BJ (cell line): ENCODE measurements at regions not wholly inside any gene's neighbourhood (a gene's known extent, or its start where the extent isn't known, plus 50 kb on each side); places are given as distances from the start of the nearest gene placed in this dataset.

ENCODE experiments used
- CTCF ChIA-PET: fragments of 350-600 bp; formaldehyde crosslinking; extraction: SDS; loops from one replicate; lab custom pipeline; 2021; ENCODE audit warnings: antibody characterized with exemption, inconsistent platforms; lab: Yijun Ruan, JAX
- POLR2A ChIA-PET: fragments of 300-600 bp; sonication (Branson Sonifier 250); formaldehyde crosslinking; extraction: SDS; loops from one replicate; lab custom pipeline; 2021; ENCODE audit warnings: antibody characterized with exemption; lab: Charles Lee
- DNase-seq: peaks from one replicate; pipeline ENCODE4 v3.0.0-alpha.2; 2011; ENCODE audit warnings: low read depth
- H3K27me3 ChIP-seq: 2 replicates; pipeline ENCODE4 v1.6.0; 2011; ENCODE audit warnings: low read length; ENCODE audit not compliant: control insufficient read depth, insufficient read depth
- H3K36me3 ChIP-seq: 2 replicates; pipeline ENCODE4 v1.5.1; 2011; ENCODE audit warnings: low read length; ENCODE audit not compliant: control insufficient read depth, insufficient read depth
- H3K4me3 ChIP-seq: 2 replicates; pipeline ENCODE4 v1.5.1; 2011; ENCODE audit warnings: low read depth, mild to moderate bottlenecking, control low read depth, low read length
- TF ChIP-seq, protein P1 (sequence below): IDR thresholded peaks from 2 replicates; pipeline ENCODE4 v1.5.1; 2011; ENCODE audit warnings: low read depth, mild to moderate bottlenecking, control low read depth, inconsistent platforms, low read length, moderate library complexity; ENCODE audit not compliant: insufficient read depth

DNA sequence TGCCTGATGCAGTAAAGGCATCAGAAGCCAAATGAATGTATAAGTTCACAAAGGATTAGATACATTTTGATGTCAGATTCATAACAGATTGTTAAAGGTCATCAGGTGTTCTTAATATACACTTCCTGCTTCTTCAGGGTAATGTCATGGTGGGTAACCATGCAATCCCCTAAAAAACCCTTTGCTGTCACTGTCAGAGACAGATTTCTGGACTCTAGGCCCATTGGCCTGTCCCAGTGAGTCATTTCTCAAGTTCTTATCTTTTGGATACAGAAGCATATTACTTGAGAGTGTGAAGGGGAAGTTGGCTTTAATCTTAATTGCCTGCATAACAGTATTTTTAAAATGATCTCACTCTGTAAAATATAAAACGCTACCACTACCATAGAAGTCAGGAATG is 895.6 kb upstream of the MAP3K7 start:
- Histone ChIP-seq H3K36me3 (no peaks in the 10 kb centered on the region), H3K4me3 (no peak overlapping the region), H3K27me3 (no peaks in the 10 kb centered on the region)
- ChIA-PET CTCF (no interaction called here), POLR2A (no interaction called here)
- TF ChIP-seq, protein P1, sequence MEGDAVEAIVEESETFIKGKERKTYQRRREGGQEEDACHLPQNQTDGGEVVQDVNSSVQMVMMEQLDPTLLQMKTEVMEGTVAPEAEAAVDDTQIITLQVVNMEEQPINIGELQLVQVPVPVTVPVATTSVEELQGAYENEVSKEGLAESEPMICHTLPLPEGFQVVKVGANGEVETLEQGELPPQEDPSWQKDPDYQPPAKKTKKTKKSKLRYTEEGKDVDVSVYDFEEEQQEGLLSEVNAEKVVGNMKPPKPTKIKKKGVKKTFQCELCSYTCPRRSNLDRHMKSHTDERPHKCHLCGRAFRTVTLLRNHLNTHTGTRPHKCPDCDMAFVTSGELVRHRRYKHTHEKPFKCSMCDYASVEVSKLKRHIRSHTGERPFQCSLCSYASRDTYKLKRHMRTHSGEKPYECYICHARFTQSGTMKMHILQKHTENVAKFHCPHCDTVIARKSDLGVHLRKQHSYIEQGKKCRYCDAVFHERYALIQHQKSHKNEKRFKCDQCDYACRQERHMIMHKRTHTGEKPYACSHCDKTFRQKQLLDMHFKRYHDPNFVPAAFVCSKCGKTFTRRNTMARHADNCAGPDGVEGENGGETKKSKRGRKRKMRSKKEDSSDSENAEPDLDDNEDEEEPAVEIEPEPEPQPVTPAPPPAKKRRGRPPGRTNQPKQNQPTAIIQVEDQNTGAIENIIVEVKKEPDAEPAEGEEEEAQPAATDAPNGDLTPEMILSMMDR, result no peak
- no peak for DNase-seq

DNA sequence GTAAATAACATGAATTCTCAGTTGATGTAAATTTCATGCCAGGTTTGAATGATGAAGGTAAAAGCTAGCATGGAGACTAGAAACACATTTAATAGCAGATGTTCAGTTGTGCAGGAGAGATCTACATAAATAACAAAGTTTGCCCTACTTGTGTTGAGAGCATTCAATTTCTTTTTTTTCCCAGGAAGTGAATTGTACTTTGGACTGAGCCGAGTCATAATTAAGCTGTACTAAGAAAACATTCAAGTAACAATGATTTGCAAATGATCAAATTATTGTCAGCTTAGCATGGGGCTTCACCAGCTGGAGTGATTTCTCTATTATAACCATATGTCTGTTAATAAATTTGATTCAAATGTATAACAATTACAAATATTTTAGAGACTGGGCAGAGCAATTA is 893.5 kb upstream of the MAP3K7 start:
- Histone ChIP-seq H3K4me3 (no peak overlapping the region), H3K36me3 (no peaks in the 10 kb centered on the region), H3K27me3 (no peaks in the 10 kb centered on the region)
- TF ChIP-seq, protein P1, result no peak
- no peak for DNase-seq
- ChIA-PET POLR2A (no interaction called here), CTCF (no interaction called here)

DNA sequence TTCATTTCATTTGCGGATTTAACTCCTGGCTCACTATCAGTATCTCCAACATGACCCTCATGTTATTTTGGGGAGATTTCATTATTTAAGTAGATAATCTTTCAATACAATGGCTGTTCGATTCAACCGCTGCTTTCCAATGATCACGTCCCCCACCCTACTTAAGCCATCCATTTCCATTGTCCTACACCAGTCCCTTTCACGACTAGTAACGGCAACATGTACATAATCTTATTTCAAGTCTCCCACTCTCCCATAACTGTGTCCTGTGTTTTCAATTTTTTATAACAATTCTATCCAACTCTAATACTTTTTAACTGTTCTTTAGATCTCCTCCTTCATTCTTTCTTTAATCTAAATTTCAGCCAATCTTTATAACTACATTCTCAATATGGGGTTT is 890.8 kb upstream of the MAP3K7 start:
- no peak for DNase-seq
- ChIA-PET CTCF (no interaction called here), POLR2A (no interaction called here)
- Histone ChIP-seq H3K27me3 (no peaks in the 10 kb centered on the region), H3K36me3 (no peaks in the 10 kb centered on the region), H3K4me3 (no peak overlapping the region)
- TF ChIP-seq, protein P1, result no peak

DNA sequence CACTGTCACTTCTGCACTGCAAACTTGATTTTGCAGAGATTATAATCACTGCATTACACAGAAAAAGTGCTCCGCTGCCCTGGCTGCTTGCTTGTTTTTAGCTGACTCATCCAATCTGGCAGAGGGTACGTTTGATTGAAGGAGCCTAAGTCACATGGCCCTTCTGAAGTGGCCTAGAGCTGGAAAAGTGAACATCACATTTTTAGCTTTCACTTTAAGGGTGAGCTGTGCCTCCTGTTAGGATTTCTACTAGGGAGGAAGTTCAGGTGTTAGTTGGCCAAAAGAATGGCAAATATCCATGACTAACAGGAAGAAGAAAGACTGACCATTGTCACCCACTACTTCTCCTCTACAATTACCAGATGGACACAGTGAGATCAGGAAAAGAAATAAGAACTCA is 889.1 kb upstream of the MAP3K7 start:
- Histone ChIP-seq H3K36me3 (no peaks in the 10 kb centered on the region), H3K27me3 (no peaks in the 10 kb centered on the region), H3K4me3 (no peak overlapping the region)
- DNase-seq, result no peak
- ChIA-PET CTCF (no interaction called here), POLR2A (no interaction called here)
- TF ChIP-seq, protein P1, result no peak

DNA sequence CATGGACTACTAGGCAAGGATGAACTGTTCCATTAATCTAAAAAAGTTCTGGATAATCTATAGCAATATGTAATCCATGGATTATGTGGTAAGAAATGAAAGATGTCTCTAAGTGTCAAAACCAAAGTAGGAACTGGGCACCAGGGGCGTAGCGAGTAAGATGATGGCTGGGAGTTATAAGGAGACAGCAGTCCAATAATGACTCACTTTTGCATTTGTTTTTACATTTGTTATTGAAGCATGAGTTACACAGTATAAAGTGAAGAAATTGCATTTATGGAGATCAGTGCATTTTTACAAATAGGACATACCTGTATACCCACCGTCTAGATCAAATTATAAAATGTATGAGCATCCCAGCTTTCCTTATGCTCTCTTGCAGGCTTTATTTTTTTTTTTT is 878.5 kb upstream of the MAP3K7 start:
- ChIA-PET CTCF (no interaction called here), POLR2A (no interaction called here)
- Histone ChIP-seq H3K4me3 (no peak overlapping the region), H3K36me3 (no peaks in the 10 kb centered on the region), H3K27me3 (no peaks in the 10 kb centered on the region)
- DNase-seq, result no peak
- TF ChIP-seq, protein P1, result no peak
